HFF-Myc (cell line): ENCODE measurements at regions not wholly inside any gene's neighbourhood (a gene's known extent, or its start where the extent isn't known, plus 50 kb on each side); places are given as distances from the start of the nearest gene placed in this dataset.
"Not testable (repeated sequence)": the region's sequence is repeated elsewhere in the genome, so short reads cannot be mapped to it uniquely, and the experiment has no call there.

Source experiments
- DNase-seq: peaks from one replicate; pipeline ENCODE4 v3.0.0-alpha.2; 2011; ENCODE audit warnings: low read depth; ENCODE audit errors: extremely low read depth
- H3K4me3 ChIP-seq: replicated peaks from 2 replicates; pipeline ENCODE4 v1.5.1; 2011; ENCODE audit warnings: low read depth, mild to moderate bottlenecking, control low read depth, low read length
- TF ChIP-seq, protein P1 (sequence below): IDR thresholded peaks from 2 replicates; pipeline ENCODE4 v1.5.1; 2012; ENCODE audit warnings: mild to moderate bottlenecking, low read depth, low read length, control low read depth; ENCODE audit errors: missing control alignments

DNA sequence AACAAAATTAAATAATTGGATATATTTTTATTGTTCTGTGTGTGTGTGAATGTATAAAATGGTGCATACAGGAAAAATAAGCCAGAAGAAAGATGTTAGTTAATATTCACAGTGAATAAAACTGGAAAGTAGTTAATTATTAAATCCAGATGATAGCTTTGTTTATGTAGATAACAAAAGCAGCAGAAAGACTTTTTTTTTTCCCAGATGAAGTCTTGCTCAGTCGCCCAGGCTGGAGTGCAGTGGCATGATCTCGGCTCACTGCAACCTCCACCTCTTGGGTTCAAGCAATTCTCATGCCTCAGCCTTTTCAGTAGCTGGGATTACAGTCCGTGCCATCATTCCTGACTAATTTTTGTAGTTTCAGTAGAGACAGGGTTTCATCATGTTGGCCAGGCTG lies 140.1 kb downstream of the ZNF486 start:
- DNase-seq: no peak
- no peak overlapping the region for H3K4me3 ChIP-seq
- TF ChIP-seq, protein P1, sequence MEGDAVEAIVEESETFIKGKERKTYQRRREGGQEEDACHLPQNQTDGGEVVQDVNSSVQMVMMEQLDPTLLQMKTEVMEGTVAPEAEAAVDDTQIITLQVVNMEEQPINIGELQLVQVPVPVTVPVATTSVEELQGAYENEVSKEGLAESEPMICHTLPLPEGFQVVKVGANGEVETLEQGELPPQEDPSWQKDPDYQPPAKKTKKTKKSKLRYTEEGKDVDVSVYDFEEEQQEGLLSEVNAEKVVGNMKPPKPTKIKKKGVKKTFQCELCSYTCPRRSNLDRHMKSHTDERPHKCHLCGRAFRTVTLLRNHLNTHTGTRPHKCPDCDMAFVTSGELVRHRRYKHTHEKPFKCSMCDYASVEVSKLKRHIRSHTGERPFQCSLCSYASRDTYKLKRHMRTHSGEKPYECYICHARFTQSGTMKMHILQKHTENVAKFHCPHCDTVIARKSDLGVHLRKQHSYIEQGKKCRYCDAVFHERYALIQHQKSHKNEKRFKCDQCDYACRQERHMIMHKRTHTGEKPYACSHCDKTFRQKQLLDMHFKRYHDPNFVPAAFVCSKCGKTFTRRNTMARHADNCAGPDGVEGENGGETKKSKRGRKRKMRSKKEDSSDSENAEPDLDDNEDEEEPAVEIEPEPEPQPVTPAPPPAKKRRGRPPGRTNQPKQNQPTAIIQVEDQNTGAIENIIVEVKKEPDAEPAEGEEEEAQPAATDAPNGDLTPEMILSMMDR: no peak

DNA sequence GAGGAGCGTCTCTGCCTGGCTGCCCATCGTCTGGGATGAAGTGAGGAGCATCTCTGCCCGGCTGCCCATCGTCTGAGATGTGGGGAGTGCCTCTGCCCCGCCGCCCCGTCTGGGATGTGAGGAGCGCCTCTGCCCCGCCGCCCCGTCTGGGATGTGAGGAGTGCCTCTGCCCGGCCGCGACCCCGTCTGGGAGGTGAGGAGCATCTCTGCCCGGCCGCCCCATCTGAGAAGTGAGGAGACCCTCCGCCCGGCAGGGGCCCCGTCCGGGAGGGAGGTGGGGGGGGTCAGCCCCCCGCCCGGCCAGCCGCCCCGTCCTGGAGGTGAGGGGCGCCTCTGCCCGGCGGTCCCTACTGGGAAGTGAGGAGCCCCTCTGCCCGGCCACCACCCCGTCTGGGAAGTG lies 129.3 kb downstream of the ZNF486 start:
- DNase-seq, H3K4me3 ChIP-seq: not testable (repeated sequence)

- no peak for DNase-seq
- TF ChIP-seq, protein P1: no peak
- no peak overlapping the region for H3K4me3 ChIP-seq
Observed at GRCh38 chr19:20294181-20294580, 127.2 kb downstream of the ZNF486 start.

DNA sequence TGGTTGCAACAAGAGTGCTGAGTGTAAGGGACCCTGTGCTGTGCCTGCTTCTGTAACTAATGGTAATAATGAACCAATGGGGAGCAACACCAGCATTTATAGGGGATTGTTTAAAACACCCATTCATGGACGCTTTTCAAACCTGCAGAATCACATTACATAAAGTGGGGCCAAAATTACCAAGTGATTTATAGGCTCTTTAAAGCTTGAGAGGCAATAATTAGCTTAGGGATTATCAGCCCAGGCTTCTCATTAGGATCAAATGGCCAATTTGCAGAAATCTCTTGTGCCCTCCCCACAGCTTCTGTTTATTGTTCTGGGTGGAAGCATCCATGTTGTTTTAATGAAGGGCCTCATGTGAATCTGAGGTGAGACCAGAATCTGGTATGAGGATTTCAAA lies 125.5 kb downstream of the ZNF486 start:
- not testable (repeated sequence) for H3K4me3 ChIP-seq, DNase-seq

DNA sequence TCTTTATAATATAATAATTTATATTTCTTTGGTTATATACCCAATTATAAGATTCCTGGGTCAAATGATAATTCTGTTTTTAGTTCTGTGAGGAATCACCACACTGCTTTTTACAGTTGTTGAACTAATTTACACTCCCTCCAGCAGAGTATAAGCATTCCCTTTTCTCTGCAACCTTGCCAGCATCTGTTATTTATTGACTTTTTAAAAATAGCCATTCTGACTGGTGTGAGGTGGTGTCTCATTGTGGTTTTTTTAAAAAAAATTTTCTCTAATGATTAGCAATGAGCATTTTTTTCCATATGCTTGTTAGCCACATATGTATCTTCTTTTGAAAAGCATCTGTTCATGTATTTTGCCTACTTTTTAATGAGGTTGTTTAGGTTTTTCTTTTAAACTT lies 122.2 kb downstream of the ZNF486 start:
- TF ChIP-seq, protein P1: no peak

DNA sequence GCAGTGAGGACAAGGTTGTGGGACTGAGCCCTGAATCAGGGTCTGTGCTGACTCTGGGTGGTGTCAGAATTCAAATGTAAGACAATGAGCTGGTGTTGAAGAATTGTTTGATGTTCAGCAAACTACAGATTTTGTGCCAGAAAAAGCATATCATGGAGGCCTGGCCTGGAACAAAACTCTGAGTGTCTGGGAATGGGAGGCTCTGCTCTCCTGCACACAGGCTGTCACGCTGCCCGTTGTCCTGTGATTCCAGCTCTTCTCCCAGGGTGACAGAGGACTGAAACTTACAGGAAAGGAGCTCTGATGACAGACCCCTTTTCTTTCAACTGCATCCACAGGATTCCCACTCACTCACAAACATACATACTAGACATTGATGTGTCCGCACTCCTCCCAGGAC lies 120.1 kb downstream of the ZNF486 start:
- H3K4me3 ChIP-seq: no peak overlapping the region
- DNase-seq: no peak
- TF ChIP-seq, protein P1: no peak

More for the DNA sequence above, 122.2 kb downstream of the ZNF486 start:
- no peak for DNase-seq
- H3K4me3 ChIP-seq: no peak overlapping the region

DNA sequence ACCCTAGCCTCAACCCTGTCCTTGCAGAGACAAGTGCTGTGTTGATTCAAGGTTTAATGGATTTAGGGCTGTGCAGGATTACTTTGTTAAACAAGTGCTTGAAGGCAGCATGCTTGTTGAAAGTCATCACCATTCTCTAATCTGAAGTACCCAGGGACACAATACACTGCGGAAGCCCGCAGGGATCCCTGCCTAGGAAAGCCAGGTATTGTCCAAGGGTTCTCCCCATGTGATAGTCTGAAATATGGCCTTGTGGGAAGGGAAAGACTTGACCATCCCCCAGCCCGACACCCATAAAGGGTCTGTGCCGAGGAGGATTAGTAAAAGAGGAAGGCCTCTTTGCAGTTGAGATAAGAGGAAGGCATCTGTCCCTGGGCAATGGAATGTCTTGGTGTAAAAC lies 118.9 kb downstream of the ZNF486 start:
- not testable (repeated sequence) for DNase-seq, H3K4me3 ChIP-seq

DNA sequence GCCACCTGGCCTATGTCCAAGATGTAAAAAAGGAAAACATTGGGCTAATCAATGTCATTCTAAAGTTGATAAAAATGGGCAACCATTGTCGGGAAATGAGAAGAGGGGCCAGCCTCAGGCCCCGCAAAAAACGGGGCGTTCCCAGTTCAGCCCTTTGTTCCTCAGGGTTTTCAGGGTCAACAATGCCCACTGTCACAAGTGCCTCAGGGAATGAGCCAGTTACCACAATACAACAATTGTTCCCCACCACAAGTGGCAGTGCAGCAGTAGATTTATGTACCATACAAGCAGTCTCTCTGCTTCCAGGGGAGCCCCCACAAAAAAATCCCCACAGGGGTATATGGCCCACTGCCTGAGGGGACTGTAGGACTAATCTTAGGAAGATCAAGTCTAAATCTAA lies 112.5 kb downstream of the ZNF486 start:
- H3K4me3 ChIP-seq: no peak overlapping the region
- TF ChIP-seq, protein P1: no peak
- no peak for DNase-seq

DNA sequence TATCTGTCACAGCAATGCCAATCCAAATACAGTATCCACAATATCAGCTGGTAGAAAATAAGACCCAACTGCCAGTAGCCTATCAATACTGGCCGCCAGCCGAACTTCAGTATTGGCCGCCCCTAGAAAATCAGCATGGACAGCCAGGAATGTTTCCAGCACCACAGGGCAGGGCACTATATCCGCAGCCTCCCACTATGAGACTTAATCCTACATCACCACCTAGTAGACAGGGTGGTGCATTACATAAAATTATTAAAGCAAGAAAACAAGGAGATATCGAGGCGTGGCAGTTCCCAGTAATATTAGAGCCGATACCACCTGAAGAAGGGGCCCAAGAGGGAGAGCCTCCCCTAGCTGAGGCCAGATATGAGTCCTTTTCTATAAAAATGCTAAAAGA lies 111.3 kb downstream of the ZNF486 start:
- DNase-seq: no peak
- TF ChIP-seq, protein P1: no peak
- H3K4me3 ChIP-seq: no peak overlapping the region

- not testable (repeated sequence) for DNase-seq, H3K4me3 ChIP-seq
Observed at GRCh38 chr19:20276732-20277082, 109.7 kb downstream of the ZNF486 start.
